HG02840 (cell line): ENCODE measurements at regions not wholly inside any gene's neighbourhood (a gene's known extent, or its start where the extent isn't known, plus 50 kb on each side); places are given as distances from the start of the nearest gene placed in this dataset.
"Not testable (repeated sequence)": the region's sequence is repeated elsewhere in the genome, so short reads cannot be mapped to it uniquely, and the experiment has no call there.

Experiments used
- ATAC-seq: cut with Tn5 transposase; IDR thresholded peaks from one replicate; pipeline ENCODE4 v1.9.1; 2021; ENCODE audit warnings: mild to moderate bottlenecking, moderate library complexity, moderate number of reproducible peaks; ENCODE audit not compliant: unreplicated experiment, low FRiP score

DNA sequence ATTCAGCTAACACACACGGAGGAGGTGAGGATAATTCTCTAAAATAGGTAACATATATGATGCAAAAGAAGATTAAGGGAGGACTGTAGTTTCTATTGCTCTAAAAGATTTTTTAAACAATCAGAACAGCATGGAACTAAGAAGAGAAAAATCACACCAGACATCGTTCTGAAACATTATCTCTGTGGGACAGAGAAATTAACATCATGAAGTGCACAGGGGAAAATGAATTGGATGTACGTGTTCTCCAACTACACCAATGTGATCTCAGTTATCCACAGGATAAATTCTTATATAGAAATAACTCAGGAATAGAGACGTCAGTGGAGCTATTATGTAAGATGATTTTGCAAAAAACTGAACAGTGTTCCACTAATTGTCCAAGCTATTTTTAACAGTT is 614.1 kb upstream of the HS3ST1 start:
- no peak for ATAC-seq

DNA sequence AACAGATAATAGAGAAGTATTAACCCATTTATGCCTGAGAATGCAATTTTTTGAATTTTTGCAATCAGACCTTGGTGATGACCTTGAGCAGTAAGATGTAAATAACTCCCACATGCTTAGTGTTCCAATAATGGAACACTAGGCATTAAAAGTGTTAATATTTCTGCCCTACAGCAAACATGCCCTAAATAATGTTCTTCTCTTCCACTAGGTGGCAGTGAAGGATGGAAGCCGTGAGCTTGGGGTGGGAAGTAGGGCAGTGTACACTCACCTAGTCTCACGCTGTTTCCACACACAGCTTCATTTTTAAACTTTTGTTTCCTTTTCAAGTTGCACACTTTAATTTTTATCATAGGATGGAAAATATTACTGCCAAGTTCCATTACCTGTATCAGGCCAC is 613.1 kb upstream of the HS3ST1 start:
- no peak for ATAC-seq

DNA sequence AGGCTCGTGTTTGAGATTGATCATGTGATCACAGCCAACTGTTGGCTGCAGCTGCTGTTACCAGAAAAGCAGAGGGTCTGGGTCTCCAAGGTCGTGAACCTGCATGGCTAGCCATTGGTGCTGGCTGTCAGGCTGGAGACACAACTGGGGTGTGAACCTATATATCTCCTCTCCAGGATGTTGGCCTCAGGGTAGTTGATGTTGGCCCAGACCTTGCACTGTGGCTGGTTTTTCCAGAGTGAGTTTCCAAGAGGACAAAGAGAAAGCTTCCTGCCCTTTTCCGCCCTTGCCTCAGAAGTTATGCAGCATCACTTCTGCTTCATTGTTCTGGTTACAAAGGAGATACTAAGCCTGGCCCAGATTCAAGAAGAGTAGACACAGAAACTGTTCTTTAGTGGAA is 607.8 kb upstream of the HS3ST1 start:
- no peak for ATAC-seq

DNA sequence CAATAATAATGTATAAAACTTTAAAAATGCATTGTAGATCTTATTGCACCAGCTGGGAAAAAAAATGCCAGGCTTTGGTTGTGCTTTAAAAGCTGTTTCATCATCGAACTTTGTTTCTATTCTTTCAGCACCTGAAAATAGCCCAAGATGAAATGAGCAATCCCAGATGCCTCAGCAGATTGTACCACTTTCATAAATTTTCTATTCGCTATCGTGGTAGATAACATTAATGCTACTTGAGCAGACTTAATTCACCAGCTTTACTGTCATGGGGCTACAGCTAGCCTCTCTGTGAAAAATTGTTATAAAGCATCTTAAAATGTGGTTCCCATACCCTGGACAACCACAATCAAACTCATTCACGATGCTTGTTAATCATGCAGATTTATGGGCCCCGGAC is 599.6 kb upstream of the HS3ST1 start:
- ATAC-seq, result no peak

DNA sequence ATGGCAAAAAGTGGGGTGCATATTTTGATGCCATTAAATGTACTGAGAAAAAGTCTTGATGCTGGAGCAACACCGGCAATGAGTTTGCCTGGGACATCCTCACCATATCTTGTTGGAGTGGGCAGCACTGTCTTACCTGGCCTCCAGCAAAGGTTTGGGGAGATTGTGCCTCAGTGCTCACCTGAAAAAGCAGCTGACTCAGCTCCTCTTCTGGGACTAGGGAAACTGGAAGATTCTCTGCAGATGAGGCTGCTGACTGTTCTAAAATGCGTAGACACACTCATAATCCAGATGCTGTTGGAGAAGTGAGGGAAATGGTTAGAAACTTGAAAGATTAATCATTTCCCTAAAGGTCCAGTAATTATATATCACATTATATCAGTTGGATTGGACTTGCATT is 593.7 kb upstream of the HS3ST1 start:
- no peak for ATAC-seq

DNA sequence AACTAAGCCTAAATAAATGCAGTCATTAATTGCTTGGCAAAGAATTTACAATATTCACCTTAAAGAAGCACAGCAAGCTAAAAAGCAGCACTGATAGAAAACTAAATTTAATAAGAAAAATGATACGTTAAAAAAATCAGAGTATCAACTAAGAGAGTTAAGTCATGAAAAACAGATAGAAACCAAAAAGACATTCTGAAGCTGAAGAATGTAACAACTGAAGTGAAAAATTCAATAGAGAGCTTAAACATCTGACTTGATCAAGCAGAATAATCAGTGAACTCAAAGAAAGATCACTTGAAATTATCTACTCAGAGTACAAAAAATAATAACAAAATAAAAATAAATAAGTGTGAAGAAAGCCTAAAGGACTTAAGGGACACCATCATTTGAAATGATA is 588.0 kb upstream of the HS3ST1 start:
- ATAC-seq, result no peak

DNA sequence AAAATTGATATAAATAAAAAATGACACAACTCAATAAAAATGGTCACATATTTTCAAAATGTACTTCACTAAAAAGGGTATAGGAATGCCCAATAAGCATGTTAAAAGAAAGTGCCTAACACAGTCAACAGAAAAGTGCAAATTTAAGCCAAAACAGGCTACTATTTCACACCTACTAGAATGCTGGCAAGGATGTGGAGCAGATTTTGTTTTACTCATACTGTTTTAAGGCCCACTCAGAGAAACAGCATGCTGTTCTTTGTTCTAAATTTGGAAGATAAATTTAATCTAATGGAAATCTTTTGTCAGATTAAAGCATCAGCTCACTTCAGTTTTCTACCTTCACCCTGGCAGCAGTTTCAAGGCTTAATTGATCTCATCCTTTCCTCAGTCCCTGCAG is 576.8 kb upstream of the HS3ST1 start:
- no peak for ATAC-seq

DNA sequence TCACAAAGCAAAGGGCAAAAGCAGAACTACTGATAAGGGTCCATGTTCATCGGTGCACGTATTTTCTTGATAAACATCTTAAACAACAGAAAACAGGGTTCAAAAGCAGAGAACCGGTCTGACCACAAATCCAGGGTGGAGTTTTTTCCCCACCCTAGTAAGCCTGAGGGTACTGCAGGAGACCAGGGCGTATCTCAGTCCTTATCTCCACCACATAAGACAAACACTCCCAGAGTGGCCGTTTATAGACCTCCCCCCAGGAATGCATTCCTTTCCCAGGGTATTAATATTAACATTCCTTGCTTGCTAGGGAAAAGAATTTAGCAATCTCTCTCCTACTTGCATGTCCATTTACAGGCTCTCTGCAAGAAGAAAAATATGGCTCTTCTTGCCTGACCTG is 567.9 kb upstream of the HS3ST1 start:
- ATAC-seq, result not testable (repeated sequence)

DNA sequence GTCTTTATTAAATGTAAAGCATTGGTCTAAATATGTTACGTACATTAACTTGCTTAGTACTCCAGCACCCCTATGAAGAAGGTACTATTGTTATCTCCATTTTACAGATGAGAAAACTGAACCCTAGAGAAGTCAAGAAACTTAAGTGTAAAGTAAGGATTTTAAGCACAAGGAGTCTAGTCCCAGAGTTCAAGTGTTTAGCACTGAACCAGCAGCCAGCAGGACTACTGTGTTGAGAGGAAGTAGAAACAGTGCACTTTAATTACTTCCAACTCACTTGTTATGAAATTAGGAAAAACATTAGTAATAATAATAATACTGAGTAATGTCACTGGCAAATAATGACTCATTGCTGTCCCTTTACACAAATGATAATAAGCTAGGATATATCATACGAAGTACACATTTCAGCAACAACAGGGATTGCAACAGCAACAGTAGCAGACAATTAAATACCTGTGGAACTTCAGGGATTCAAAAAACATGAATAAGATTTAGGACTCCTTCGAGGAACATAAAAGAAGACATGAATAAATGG is 548.1 kb upstream of the HS3ST1 start:
- no peak for ATAC-seq

DNA sequence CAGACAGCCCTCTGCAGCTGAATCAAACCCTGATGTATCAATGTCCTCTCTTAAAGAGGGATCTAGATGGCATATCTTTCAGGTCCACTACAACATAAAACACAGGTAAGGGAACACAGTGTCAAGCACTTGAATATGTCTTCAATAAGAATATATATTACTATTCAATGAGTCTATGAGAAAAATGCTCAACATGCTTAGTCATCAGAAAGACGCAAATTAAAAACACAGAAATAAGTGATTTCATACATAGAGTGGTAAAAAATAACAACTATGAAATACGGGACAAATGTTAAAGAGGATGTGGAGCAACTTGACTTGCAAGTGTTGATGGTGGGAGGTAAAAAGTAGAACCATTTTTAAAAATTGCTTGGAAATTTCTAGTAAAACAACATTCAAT is 544.6 kb upstream of the HS3ST1 start:
- no peak for ATAC-seq

DNA sequence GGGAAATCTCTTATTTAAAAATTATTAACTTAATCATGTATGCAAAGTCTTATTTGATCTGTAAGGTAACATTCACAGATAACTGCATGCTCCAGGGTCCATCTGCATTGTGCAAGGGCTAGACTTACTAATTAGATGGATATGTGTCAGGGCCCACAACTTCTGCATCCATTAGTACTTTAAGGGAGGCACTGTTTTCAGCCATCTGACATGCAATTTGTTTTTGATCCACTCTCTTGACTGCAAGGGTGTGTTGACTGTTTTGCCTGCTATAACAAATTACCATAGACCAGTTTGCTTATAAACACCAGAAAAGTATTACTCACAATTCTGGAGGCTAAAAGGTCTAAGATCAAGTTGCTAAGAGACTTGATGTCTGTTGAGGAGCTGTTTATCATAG is 542.1 kb upstream of the HS3ST1 start:
- no peak for ATAC-seq

DNA sequence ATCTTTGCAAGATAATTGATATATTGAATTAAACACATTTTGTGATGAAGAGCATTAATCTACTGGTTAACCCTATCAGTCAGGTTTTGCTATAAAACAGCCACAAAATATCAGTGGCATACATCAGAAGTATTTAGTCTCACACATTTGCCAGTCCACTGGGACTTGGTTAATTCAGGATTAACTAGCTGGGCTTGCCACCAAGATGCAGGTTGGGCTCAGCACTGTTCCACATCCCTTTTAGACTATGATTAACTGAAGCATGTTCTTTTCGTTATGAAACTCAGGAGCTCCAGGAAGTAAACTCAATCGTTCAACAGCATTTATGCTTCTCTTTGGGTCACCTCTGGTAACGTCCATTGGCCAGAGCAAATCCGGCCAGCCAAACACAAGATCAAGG is 538.1 kb upstream of the HS3ST1 start:
- ATAC-seq, result no peak

DNA sequence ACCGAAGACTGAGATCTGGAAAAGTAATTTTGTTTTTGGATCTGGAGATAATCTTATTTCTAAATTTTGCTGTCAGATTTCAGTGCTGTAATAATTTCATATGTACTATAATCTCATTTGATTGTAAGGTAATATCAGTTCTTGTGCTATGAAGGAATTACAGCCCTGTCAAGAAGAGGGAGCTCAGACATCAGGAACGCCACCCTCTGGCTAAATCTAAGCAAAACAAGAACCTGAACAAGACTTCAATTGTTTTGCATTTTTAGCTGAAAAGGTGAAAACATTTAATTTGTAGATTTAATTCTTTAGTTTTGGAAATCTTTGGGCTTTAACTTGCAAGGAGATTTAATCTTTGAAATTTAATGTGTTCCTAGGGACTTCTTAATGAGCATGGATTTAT is 525.4 kb upstream of the HS3ST1 start:
- ATAC-seq, result no peak

DNA sequence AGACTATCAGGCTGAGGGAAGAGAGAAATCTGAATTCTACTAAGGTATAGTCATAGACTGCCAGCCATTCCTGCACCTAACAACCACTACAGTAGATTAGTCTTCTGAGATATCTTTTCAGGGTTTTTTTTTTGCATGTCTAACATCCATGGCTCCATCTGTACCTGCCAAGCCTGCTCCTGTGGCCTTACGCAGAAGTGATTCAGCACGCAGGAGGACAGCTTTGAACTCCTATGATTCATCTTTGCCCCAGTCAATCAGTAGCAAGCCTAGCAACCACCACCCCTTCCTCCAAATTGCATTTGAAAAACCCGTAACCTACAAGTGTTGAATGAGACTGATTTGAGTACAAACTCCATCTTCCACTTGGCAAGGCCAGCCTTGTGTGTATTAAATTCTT is 520.7 kb upstream of the HS3ST1 start:
- ATAC-seq, result no peak

DNA sequence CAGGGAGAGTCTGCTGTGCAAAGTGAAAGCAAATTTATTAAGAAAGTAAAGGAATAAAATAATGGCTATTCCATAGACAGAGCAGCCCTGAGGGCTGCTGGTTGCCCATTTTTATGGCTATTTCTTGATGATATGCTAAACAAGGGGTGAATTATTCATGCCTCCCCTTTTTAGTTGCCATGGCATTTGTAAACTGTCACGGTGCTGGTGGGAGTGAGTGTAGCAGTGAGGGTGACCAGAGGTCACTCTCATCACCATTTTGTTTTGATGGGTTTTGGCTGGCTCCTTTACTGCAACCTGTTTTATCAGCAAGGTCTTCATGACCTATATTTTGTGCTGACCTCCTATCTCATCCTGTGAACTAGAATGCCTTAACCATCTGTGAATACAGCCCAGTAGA is 518.9 kb upstream of the HS3ST1 start:
- ATAC-seq, result not testable (repeated sequence)

DNA sequence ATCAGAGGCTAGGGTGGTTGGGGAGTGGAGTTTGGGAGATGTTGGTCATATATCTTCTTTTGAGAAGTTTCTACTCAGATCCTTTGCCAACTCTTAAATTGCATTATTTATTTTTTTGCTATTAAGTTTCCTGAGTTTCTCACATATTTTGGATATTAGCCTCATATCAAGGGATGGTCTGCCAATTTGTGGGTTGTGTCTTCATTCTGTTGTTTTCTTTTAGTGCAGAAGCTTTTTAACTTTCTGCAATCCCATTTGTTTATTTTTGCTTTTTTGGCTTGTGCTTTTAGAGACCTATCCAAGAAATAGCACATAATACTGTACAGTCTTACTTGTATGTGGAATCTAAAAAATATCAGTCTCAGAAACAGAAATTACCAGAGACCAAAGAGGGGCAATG is 509.2 kb upstream of the HS3ST1 start:
- no peak for ATAC-seq

DNA sequence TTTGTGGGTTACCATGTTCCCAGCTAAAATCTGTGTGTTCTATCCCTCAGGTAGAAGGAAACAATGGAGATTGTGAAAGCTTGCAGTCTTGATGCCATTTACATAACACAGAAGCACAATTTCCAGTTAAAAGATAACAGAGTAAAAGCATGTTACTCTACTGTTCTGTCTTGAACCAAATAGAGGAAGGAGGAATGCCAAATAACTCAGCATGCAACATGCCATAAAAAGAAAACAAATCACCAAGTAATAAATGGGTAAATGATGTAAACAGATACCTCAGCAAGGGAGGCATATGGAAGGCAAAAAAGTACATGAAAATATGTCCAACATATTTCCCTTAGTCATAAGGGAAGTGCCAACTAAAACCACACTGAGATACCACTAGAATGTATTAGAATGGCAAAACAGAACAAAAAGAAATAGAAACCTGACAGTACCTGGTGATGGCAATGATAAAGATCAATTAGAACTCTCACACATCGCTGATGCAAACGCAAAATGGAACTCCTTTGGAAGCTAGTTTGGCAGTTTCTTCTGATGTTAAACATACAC is 502.6 kb upstream of the HS3ST1 start:
- ATAC-seq, result no peak

DNA sequence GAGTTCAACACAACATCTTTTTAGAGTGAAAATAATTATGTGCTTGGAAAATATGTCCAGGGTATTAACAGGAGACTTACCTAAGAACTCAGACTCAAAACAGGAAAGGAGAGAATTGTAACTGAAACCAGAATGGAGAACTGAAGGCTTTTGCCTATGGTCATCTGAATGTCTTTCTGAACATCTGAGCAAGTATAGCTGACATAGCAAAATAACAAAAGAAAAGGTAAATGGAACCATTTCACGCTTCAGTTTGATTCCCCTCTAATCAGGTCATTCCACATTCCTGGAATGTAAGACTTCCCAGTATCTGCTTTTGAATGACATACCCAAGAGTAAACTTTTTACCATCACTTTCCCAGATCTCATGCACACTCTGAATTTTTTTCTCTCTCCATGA is 500.4 kb upstream of the HS3ST1 start:
- no peak for ATAC-seq

DNA sequence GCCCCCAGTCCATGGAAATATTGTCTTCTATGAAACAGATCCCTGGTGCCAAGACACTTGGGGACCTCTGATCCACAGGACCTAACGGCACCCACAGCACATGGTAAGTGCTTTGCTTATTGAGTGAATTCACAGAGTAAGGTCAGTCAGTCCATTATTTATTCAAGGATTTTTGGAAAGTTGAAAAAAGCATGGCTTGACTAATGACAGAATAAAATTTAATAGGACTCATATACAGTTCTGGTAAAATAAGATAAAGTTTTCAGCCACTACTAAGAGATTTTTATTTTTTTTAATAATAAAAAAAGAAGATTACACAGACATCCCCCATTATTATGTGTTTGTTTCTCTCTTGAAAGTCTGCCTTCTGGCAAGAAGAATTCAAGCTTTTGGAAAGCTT is 490.6 kb upstream of the HS3ST1 start:
- ATAC-seq, result no peak

DNA sequence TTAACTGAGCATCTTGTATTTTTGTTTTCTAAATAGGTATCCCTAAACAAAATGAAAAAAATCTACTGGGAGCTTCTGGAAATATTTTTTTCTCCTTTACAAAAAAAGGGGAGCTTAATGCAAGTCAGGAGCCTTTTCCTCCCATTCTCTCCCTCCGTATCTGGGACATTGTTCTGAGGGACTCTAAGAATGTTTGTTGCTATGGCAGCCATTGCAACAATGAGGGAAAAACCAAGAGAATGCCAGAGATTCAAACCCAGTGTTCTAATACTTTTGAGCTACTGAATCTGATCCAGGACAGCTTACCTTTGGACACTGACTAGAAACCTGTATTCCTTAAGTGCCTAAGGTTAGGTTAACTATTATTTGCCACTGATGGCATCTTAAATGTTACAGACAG is 485.7 kb upstream of the HS3ST1 start:
- no peak for ATAC-seq

DNA sequence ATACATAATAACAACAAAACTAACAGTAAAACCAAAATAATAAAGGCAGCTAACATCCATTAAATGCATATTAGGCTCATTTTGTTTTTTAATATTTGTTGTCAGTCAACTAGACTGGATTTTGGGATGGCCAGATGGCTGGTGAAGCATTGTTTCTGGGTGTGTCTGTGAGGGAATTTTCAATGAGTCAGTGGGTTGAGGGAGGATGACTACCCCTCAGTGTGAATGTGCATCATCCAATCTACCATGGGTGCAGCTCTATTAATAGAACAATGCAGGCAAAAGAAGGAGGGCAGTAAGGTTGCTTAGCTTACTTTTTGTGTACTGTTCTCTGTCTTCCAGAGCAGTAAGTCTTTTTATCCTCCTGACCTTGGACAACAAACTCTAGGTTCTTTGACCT is 484.2 kb upstream of the HS3ST1 start:
- no peak for ATAC-seq

DNA sequence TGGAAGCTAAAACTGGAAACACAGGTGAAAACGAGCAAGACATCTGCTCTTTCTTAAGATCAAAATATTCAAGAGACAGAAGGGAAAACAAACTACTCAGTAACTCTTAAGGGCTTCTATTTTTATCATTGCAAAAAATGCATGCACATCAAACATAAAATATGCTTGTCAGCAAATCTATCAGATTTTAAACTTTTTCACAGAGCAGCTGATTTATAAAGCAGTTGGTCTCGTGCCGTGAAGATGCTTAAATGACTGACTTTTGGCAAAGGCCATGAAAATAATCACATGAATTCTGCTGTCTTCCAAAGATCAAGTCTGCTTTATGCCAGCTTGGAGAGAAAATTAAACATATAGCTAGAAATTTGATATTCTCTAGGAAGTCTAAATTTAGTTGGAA is 482.1 kb upstream of the HS3ST1 start:
- no peak for ATAC-seq

DNA sequence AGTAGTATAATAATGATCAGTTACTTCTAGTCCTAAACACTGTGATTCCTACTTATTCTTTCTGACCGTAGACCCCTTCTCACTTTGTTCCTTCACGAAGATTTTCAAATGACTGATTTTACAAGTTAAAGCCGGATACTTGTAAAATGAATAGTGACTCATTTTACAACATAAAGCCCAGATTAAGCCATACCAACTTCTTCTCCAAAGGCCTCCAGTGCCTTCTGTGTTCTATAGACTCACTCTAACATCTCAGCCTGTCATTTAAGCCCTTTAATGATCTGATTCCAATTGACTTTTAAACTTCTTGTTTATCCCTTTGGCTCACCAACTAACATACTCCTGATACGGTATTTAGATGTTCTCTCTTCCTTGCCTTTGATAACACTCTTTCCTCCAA is 480.0 kb upstream of the HS3ST1 start:
- no peak for ATAC-seq
